Testis (tissue), 2 donors: ENCODE measurements at regions not wholly inside any gene's neighbourhood (a gene's known extent, or its start where the extent isn't known, plus 50 kb on each side); places are given as distances from the start of the nearest gene placed in this dataset.

Experiments
- POLR2A ChIP-seq: fragments of 450-650 bp; IDR thresholded peaks from one replicate; pipeline ENCODE4 v1.6.1; 2017; ENCODE audit warnings: antibody characterized with exemption, mild to moderate bottlenecking, moderate library complexity
- TF ChIP-seq, protein P1 (sequence below), 3 experiments: fragments of 450-650 bp in 2 of 3; fragments of 200-600 bp in 1 of 3; sonication (generic) in 1 of 3; IDR thresholded peaks; one replicate each; pipeline ENCODE4 v1.5.1; 2016 to 2019; ENCODE audit warnings: antibody characterized with exemption in 3 of 3, mild to moderate bottlenecking in 2 of 3, moderate library complexity in 1 of 3

DNA sequence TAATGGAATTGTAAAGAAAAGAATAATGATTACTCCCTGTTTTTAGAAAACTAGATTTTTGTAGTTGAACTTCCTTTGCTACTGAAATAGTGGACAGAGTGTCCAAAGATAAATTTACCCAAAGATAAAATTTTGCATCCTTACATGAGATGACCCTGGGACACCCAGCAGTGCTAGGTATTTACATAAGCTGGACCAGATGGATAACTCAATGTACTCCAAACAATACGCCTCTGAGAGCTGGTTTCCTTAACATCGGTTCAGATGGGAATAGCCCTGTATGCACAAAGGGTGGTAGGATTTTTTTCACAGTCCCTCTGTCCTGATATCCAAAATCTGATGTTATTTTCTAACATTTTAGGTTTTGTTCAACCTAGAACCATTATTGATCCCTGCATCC is 432.1 kb upstream of the ID2 start:
- TF ChIP-seq POLR2A: no peak
- TF ChIP-seq, protein P1, sequence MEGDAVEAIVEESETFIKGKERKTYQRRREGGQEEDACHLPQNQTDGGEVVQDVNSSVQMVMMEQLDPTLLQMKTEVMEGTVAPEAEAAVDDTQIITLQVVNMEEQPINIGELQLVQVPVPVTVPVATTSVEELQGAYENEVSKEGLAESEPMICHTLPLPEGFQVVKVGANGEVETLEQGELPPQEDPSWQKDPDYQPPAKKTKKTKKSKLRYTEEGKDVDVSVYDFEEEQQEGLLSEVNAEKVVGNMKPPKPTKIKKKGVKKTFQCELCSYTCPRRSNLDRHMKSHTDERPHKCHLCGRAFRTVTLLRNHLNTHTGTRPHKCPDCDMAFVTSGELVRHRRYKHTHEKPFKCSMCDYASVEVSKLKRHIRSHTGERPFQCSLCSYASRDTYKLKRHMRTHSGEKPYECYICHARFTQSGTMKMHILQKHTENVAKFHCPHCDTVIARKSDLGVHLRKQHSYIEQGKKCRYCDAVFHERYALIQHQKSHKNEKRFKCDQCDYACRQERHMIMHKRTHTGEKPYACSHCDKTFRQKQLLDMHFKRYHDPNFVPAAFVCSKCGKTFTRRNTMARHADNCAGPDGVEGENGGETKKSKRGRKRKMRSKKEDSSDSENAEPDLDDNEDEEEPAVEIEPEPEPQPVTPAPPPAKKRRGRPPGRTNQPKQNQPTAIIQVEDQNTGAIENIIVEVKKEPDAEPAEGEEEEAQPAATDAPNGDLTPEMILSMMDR (IDR thresholded peaks at IDR 0.05): no peak
